ENCODE measurements at regions not wholly inside any gene's neighbourhood (a gene's known extent, or its start where the extent isn't known, plus 50 kb on each side); places are given as distances from the start of the nearest gene placed in this dataset.
"Not testable (repeated sequence)": the region's sequence is repeated elsewhere in the genome, so short reads cannot be mapped to it uniquely, and the experiment has no call there.

GRCh38 chr9:30519166-30519565 is 1865.3 kb upstream of the ACO1 start:
- no peak for DNase-seq

- no peak for DNase-seq
These were observed 1864.7 kb upstream of the ACO1 start for GRCh38 chr9:30519756-30520155.

- no peak for DNase-seq
These were observed 1862.4 kb upstream of the ACO1 start for GRCh38 chr9:30522061-30522460.

- DNase-seq: no peak
These were observed 1862.0 kb upstream of the ACO1 start for GRCh38 chr9:30522486-30522885.

GRCh38 chr9:30524311-30524710 is 1860.1 kb upstream of the ACO1 start:
- DNase-seq: no peak

GRCh38 chr9:30534455-30534854 is 1850.0 kb upstream of the ACO1 start:
- DNase-seq: no peak

GRCh38 chr9:30534896-30535295 is 1849.5 kb upstream of the ACO1 start:
- DNase-seq: no peak

- no peak for DNase-seq
These were observed 1847.9 kb upstream of the ACO1 start for GRCh38 chr9:30536494-30536893.

- not testable (repeated sequence) for DNase-seq
These were observed 1844.7 kb upstream of the ACO1 start for GRCh38 chr9:30539696-30540095.

GRCh38 chr9:30574355-30575151 is 1809.9 kb upstream of the ACO1 start:
- no peak for DNase-seq

- no peak for DNase-seq
These were observed 1809.2 kb upstream of the ACO1 start for GRCh38 chr9:30575218-30575617.

GRCh38 chr9:30575691-30576090 is 1808.8 kb upstream of the ACO1 start:
- no peak for DNase-seq

GRCh38 chr9:30579810-30580209 is 1804.6 kb upstream of the ACO1 start:
- no peak for DNase-seq

GRCh38 chr9:30582240-30582639 is 1802.2 kb upstream of the ACO1 start:
- no peak for DNase-seq

GRCh38 chr9:30584559-30584958 is 1799.9 kb upstream of the ACO1 start:
- no peak for DNase-seq

GRCh38 chr9:30591461-30591860 is 1793.0 kb upstream of the ACO1 start:
- DNase-seq: no peak

- DNase-seq: no peak
These were observed 1786.8 kb upstream of the ACO1 start for GRCh38 chr9:30597608-30598007.

GRCh38 chr9:30605936-30606335 is 1778.5 kb upstream of the ACO1 start:
- no peak for DNase-seq

- DNase-seq: no peak
These were observed 1774.7 kb upstream of the ACO1 start for GRCh38 chr9:30609713-30610112.

GRCh38 chr9:30616782-30617181 is 1767.7 kb upstream of the ACO1 start:
- DNase-seq: not testable (repeated sequence)

- no peak for DNase-seq
These were observed 1761.9 kb upstream of the ACO1 start for GRCh38 chr9:30622561-30622960.

GRCh38 chr9:30628915-30629567 is 1755.4 kb upstream of the ACO1 start:
- no peak for DNase-seq

GRCh38 chr9:30630459-30630858 is 1754.0 kb upstream of the ACO1 start:
- no peak for DNase-seq

- not testable (repeated sequence) for DNase-seq
These were observed 1737.8 kb upstream of the ACO1 start for GRCh38 chr9:30646639-30647038.

GRCh38 chr9:30661925-30662324 is 1722.5 kb upstream of the ACO1 start:
- no peak for DNase-seq

Measured in NCI-H1436 treated with DMSO at 0.1 percent for 48 hours (cell line).